GM21723 (cell line): ENCODE measurements at regions not wholly inside any gene's neighbourhood (a gene's known extent, or its start where the extent isn't known, plus 50 kb on each side); places are given as distances from the start of the nearest gene placed in this dataset.

Experiments used
- ATAC-seq: cut with Tn5 transposase; IDR thresholded peaks from one replicate; pipeline ENCODE4 v1.9.1; 2021; ENCODE audit warnings: mild to moderate bottlenecking, moderate library complexity; ENCODE audit not compliant: unreplicated experiment

DNA sequence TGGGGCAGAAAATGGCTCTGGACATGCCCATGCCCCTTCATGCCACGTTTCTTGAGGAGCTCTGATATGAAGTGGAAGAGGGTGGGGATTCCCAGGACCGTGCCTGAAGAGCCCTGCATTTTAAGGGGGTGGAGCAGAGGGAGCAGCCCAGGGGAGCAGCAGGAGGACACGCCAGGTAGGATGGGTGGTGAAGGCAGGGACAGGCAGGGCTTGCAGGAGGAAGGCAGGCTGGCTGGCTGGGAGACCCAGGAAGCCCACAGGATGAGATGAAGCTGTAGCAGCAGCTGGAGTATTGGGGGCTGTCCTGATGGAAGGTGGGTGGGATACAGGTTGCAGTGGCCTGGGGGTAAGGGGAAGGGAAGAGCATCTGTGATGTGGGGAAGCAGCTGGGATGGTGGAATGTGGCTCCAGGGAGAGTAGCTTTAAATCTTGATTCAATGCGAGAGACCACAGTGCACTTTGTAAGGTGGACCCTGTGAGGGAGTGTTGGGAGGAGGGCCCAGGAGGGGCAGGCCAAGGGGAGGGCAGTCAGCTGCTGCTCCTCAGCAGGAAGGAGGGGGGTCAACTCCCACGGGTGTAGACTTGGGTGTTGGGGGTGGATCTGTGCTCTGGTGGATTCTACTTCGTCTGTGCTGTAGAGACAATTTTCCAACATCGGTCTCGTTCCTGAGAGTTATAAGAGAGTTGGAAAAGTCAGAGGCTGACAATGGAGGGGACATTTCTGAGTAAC is 242.6 kb upstream of the IRX4 start:
- no peak for ATAC-seq

DNA sequence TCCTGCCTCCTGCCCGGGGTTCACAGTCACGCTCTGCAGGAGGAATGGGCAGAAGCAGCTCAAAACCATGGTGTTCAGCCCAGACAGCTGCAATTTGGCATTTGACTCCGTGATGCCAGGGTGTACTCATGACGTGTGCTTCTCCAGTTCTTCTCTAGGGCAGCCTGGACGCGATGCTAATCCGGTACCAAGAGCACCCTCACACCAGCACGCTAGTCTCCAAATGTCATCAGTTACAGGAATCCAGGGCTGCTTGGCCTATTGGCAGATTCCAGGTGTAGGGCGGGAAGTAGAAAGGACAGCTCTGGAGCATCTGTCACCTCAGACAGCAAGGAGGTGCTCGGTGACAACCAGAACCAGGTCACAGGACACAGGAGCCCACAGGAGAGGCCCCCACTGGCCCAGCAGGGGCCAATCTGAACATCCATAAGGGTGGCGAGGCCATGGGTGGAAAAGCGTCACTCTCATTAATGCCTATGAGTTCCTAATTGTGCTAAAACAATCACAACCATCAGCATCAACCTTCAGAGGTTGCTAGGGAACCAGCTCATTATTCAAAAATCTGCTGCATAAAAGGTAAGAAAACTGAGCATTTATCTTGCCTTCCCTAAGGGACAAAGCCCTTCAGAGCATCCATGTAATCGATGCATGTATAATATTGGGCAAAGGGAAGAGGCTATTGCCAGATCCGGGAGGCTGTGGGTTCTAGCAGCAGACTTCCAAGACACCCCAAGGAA is 241.9 kb upstream of the IRX4 start:
- no peak for ATAC-seq

DNA sequence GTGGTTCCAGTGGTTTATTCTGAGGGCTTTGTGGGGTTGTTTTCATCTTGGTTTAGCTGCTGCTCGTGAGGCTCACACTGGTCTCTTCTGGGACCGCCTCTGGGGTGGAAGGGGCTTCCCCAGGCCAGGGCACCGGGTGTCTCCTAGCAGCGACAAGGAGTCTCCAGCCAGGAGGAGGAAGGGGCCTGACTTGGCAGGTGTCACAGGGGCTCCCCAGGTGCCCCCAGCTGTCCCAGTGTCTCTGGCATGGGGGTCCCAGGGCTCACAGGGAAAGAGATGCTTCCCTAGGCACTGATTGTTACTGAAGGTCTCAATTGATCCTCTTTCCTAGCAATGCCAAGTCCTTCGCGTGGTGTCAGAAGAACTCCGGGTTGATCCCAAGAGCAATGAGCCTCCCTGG is 241.1 kb upstream of the IRX4 start:
- ATAC-seq = no peak

DNA sequence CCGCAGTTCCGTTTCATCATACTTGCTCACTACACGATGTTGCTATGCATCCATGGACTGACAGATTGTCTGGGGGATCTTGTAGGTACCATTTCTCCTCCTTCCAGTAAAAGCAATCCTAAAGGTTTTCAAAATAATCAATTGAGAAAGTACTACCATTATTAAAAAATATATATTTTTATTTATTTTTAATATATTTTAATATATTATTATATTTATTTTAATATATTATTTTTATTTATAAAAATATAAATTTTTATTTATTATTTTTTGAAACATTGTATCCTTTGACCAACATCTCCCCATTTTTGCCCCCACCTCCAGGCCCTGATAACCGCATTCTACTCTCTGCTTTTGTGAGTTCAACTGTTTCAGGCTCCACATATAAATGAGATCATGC is 237.6 kb upstream of the IRX4 start:
- no peak for ATAC-seq

DNA sequence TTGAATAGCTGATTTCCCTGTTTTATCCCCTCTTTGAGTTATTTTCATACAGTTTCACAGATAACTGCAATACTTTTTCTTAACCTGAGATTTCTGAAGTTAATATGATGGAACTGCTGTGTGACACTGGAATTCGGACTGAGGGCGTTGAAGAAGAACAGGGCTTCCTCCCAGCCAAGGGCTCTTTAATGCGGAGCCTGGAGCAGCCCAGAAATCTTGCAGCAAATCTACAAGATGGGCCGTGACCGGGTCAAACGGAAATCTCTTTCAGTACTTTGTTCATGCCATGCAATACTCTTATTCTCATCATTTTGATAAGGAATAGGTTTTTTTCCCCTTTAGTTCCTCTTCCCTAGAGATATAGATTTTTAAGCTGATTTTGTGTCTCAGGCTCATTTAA is 236.8 kb upstream of the IRX4 start:
- no peak for ATAC-seq

DNA sequence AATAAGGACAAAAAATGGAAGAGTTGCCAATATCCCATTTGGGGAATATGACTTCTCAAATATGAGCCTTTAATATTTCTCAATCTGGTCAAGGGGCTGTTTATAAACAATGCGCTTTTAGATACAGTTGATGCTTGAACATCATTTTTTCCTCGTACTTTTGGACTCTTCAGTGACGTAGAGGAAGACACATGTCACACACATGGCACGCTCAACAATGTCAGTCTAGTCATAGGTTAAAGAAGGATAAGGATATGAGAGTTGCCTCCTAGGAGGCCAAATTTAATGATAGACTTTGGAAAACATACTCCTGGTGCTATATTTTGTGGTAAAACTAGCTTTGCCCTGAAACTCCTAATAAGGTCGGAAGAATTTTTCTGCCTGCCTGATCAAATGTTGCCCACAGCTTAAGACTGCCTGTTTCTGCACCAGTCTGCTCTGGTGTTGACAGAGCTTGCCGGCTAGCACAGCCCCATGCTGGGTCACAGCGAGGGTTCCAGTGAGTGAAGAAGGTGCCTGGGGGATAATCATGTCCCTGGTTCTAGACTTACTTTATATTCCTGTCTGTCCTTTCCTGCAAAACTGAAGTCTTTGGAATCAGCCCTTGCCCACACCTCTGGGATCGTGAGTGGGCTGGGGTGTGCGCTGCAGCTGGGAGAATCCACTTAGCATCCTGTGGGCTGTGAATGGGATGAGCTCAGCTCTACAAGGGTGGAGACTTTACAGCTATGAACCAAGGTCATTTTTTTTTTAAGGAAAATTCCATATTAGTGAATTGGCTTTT is 230.8 kb upstream of the IRX4 start:
- ATAC-seq = no peak

DNA sequence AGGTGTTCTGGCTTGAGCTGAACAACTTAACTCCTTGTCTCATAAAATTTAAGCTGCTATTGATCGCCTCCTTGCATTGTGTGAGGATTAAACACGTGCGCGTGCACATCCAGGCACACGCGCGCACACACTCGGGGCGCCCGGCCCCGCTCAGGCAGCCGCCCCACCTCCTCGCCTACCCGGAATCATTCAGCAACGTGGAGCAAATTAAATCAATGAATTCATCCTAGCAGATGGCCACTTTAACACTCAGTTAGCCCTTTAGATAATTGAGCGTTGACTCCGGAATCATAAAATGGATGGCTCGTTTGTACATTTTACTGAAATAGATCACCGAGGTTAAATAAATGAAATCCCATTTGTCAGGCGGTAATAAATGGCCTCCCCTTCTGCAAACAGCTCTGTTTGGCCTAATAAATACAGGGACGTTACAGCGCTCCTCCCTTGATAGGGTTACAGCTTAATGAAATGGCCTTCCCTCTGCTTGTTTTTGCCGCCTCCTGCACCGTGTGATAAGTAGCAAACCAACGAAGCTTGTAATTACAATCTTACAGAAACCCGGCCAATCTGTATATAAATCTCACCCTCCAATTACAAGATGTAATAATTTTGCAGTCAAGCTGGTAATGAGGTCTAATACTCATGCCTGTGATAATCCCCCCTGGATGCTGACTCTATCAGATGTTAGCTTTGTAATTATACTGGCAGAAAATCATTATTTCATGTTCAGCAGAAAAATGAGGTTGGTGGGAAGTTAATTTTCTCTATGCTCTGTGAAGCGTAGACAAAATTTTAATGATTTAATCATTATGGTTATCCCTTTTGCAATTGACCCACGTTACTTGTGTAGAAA is 229.7 kb upstream of the IRX4 start:
- ATAC-seq = no peak

DNA sequence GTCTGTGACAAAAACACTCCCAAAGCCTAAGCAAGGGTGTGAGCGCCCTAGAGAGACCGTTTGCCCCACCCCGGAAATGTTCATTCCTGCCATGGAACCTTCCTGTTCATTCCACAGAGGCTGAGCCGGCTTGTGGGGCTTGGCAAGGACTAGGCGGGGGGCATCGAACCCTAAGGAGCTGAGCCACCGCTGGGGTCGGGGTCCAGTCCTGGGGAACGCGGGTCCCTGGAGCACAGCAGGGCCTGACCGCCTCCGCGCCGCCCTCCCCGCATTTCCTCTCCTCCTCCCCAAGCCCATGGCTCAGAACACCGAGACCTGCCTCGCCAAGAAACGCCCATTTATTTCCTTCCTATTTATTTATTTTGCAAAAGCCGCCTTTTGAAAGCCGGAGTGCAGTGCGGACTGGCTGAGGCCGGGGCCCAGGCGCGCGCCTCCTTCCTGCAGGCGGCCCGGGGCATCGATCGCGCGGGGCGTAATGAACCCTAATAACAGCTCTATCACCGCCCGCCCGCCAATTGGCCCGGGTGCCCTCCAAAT is 228.9 kb upstream of the IRX4 start:
- no peak for ATAC-seq

DNA sequence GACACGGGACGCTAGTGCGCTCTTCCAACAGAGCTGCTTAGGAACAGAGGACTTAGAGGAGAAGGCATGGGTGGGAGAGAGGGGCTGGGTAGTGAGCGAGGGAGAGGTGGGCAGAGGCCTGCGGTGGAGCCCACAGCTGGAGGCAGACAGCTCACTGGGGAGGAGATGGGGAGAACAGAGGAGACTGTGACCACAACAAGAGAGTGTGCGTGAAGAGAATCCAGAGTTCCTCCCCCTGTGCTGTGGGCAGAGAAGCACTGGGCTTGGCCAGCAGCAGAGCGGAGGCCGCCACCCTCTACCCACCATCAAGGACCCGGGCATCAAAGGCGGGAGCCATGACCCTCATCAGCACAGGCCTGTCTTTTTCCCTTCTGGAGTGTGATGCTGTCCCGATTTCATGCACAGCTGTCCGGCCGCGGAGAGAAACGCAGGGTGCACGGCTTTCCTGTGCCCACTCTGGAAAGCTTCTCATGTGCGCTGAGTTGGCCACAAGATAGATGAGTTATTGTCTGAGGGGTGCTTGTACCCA is 228.3 kb upstream of the IRX4 start:
- ATAC-seq = no peak

DNA sequence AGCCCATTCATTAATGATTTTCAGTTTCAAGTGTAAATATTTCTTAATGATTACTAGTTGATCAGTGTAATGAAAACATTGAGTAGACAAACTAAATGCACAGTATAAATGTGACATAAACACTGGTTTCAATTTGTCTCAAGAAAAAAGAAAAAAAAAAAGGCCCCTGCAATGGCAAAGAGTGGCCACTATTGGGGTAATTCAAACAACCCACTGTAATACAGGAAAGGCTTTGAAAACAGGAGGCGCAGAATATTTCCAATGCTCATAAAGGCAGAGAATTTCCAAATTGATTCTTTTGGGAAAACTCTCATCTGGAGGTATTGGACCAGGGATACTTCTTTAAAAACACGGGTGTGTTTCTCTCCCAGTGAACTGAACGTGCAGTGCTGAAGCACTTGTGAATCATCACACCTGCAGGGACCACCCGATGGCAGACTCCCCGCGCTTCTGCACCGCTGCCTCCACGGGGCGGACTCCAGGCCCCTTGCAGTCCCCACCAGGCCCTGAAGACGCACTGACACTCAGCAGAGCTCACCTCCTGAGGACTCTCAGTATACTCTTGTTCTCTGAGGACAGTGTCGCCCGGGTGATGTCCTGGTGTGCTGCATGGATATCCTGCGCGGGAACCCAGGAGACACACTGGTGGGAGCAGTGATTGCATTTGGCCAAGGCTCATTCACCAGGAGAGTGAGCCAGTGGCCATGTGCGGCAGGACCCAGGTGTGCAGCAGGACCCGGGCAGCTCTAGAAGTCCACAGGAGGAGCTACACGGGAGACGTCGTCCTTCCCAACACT is 227.6 kb upstream of the IRX4 start:
- no peak for ATAC-seq

DNA sequence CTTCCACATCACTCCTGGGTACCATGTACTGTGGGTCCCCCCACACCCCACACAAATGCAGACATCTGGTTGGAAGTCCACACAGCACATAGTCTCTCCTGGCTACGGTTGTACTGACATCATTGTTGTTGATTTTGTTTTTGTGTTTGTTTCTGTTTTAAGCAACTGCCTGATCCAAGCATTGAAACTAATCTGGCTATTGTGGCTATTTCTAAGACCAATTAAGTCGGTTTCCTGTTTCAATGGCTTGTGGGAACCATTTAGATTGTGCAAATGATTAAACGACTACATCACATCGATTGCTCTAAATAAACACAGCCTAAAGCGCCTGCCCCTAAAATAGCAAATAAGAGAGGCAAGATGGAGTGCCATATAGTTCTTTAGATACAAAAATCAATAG is 226.8 kb upstream of the IRX4 start:
- ATAC-seq = no peak

DNA sequence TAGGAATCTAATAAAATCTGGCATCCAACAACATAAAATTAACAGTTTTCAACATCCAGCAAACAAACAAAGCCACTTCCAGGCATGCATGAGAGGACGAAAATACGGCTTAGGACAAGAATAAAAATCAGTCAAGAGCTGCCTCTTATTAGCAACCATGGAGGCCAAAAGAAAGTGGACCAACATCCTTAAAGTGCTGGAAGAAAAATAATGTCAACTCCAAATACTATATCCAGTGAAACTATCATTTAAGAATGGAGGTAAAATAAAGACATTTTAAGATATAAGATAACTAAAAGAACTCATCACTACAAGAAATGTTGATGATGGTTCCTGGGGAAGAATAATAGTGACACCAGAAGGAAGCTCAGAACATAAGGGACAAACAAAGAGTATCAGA is 224.0 kb upstream of the IRX4 start:
- ATAC-seq = no peak

DNA sequence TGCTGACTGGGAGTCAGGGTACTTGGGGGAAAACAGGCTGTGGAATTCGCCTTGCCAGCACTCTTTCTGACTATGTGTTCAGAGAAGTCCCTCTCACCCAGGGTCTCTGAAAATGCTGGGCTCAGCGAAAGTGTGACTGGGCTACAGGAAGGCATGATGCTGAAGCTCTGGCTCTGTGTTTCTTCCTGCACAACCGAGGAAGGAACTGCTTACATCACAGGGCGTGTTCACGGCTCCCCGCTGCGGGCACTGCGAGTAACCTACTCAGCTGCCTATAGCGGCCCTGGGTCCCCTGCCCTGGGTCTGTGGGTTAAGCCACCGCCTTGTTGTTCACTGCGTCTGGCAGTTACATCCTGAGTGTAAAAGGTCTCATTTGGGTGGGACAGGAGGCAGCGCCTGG is 222.4 kb upstream of the IRX4 start:
- ATAC-seq = no peak

DNA sequence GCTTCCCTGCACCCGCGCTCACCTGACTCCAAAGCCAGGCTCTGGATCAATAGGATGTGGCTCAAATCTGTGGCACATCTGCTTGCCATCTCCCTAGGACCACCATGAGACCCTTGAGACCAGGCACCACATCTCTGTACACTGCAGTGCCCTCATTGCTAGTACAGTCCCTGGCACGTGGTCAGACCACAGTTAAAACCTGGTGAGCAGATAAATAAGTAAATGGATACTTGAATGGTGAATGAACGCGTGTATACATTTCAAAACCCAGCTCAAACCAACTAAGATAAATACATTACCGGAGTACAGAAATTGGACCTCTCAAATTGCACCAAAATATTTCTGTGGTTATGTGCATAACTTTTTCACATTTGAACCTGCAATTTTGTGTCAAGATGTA is 221.2 kb upstream of the IRX4 start:
- no peak for ATAC-seq

DNA sequence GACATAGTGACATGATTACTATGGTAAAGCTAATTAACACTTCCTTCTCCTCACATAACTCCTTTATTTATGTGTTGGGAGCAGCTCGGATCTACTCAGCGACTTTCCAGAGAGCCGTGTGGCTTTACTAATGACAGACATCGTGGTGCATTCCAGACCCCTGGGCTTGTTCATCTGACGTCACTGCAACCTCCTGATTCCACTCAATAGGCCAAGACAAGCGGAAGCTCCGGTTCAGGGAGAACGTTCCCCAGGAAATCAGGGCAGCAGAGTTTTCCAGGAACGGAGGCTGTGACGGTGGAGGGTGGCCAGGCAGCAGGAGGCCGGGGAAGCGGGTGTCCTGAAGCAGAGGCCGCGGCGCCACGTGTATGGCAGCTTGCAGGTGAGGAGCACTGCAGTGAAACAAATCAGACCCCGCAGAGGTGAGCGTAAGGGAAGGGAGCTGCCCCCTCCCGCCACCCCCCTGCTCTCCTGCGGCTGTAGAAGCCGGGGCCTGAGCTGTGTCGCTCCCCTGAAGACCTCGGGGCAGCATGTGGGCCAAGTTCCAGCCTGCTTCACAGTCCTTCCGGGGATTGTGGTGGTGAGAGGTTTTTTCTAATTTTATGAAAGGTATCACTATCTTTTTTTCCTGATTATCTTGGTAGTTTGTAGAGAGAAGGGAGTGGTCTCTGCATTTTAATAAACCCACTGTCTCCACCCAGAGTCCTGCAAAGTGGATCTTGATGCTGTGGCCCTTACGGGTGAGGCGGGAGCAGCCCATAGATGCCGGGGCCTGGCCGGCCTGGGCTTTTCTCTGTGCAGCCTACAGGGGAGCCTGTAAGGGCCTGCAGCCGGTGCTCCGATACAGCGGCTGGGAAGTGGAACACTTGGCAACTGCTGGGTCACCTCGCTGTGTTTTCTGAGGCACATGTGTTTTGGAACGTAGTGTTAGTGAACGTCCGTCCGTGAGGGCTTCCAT is 220.4 kb upstream of the IRX4 start:
- no peak for ATAC-seq

DNA sequence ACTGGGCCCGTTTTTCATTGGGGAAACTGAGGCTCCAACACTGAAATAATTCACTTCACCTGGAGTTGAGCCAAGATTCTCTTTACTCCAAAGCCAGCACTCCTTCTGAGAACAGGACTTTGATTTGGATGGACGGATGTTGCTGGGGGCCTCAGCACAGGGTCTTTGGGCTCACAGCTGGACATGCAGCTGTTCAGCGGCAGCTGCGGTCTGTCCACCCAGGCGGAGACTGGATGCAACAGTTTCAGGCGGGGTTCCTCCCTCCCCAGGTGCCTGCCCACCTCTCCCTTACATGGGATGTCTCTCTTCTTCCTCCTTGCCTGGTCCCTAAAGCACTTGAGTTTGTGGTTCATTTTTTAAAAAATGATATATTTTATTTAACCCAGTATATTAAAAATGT is 219.0 kb upstream of the IRX4 start:
- ATAC-seq = no peak

DNA sequence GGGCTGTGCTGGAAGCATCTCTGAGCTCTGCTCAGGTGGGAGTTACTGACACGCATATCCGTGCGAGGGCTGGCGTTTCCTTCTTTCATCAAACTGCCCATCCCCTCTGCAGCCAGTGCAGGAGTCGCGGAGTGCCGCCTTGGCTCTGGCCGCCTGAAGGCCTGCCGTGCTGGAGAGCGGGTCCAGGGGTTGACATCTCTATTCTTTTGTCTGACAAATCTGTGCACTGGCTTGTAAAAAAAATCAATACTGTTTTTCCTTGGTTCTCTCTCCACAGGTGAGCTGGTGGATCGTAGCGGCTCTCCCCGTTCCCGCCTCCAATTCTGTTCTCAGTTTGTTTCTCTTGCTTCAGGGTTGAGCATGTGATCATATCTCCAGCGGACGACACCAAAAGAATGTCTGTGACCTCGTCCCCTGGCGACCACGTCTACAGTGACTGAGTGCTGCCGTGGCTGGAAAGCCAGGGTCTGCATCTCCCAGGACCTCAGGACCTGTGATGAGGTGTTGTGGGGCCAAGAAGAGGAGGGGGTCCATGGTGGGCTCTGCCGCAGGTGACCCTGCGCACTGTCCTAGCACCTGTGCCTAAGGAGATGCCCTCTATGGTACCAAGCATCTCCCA is 214.3 kb upstream of the IRX4 start:
- no peak for ATAC-seq

DNA sequence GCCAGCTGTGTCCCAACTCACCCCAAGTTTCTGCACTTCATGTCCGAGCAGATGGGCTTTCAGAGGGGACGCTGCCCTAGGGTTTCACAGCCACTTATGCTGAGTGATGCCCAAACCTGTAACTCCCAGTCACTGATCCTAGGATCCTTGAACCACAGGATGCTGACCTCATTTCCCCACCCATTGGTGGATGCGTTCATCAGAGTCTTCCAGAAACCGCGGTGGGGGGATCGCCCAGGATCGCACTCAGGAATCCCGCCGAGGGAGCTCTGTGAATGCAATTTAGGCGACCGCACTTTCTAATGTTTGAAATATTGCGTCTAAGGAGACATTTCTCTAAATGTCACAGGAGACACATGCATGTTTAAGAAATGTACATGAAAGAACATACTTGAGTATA is 212.3 kb upstream of the IRX4 start:
- no peak for ATAC-seq
